Fibroblast of the aortic adventitia (primary cell): ENCODE measurements at regions not wholly inside any gene's neighbourhood (a gene's known extent, or its start where the extent isn't known, plus 50 kb on each side); places are given as distances from the start of the nearest gene placed in this dataset.

Experiments
- DNase-seq: peaks from one replicate; pipeline ENCODE4 v3.0.0-alpha.2; 2010; ENCODE audit warnings: low read depth
- H3K4me3 ChIP-seq: 2 replicates; pipeline ENCODE4 v1.5.1; 2011; ENCODE audit warnings: low read depth, mild to moderate bottlenecking, control low read depth, low read length, moderate library complexity
- CTCF ChIP-seq: IDR thresholded peaks from 2 replicates; pipeline ENCODE4 v1.5.1; 2011; ENCODE audit warnings: mild to moderate bottlenecking, low read length, control low read depth, inconsistent platforms; ENCODE audit not compliant: insufficient read depth

DNA sequence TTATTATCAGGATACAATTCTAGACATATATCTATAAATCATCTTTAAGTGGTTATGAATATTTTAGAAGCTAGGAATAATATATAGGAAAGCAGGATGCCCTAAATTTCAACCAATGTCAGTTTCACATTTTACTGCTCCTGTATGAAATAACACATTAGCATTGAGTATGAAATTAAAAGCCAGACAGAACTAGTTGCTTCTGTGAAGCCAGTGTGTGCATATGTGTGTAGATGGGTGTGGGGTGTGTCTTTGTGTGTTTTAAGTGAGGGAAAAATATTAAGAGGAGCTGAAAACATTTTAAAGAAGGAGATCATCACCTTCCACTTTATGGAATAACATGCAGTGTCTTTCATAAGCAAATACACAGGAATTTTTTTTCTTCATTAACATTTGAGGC is 271.4 kb upstream of the RORA start:
- no peak for DNase-seq
- no peak overlapping the region for H3K4me3 ChIP-seq
- no peak for TF ChIP-seq CTCF

DNA sequence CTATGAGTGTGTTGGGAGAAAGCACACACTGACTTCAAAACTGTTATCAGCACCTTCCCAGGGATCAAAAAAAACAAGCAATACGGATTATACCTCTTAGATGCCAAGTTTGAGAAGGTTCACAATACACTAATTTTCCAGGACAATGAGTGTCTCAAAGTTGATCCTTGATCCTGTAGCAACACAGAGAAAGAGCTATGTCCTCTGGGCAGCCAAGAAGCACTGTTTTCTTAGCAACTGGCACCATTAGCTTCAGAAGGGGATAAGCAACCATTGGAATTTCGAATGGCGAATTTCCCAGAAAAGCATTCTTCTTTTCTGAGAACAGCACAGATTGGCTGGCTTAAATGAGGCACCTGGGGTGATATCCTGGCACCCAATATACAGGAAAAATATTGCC is 270.3 kb upstream of the RORA start:
- no peak for DNase-seq
- H3K4me3 ChIP-seq = no peak overlapping the region
- TF ChIP-seq CTCF = no peak

DNA sequence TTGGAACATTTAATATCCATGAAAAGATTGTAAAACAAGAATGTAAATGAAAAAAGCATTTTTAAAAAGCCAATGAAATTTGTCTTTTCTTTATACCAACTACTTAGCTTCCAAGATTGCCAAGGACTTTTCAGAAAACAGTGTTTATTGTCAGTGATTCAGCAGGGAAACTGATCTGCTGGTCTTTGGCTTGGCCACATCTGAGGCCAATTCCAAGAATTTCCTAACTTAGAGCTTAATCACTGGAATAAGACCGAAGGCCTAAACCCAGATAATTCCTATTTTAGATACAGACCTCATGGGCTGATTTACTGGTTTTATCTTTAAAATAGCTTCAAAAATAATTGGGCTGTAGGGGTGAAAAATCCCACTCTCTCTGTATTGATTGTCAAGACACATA is 260.5 kb upstream of the RORA start:
- no peak for DNase-seq
- H3K4me3 ChIP-seq = no peak overlapping the region
- no peak for TF ChIP-seq CTCF

DNA sequence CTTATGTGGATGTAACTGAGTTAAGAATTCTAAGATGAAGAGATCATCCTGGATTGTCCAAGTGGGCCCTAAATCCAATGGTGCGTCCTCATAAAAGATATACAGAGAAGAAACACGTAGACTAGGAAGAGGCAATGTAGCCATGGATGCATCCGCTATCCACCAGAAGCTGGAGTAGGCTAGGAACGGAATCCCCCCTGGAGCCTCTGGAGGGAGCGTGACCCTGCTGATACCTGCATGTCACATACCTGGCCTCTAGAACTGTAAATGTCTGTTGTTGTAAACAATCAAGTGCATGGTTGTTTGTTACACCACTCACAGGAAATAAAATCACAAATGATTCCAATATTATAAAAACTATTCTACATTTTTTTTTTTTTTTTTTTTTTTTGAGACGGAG is 254.5 kb upstream of the RORA start:
- DNase-seq = no peak
- no peak for TF ChIP-seq CTCF

DNA sequence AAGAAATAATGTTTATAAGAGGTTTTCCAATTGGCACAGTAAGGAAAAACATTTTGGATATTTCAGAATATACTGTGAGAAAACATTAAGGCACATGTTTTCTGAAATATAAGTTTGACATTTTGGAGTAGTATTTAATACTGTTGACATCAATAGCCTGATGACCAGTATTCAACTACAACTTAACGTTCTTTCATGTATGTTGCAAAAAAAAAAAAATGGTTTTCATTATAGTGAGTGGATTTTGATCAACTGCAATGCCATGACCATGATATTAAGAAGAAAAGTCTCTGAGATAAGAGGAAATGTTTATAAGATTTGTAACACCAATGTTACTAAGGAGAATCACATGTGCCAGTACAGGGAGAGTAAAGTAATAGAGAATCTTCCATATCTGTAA is 252.8 kb upstream of the RORA start:
- DNase-seq = no peak
- no peak overlapping the region for H3K4me3 ChIP-seq
- TF ChIP-seq CTCF = no peak

More for the DNA sequence above, 254.5 kb upstream of the RORA start:
- H3K4me3 ChIP-seq = no peak overlapping the region

- no peak for TF ChIP-seq CTCF
- DNase-seq = no peak
- H3K4me3 ChIP-seq = no peak overlapping the region
Measured at GRCh38 chr15:61480863-61481262, 251.8 kb upstream of the RORA start.

GRCh38 chr15:61480295-61480694 is 251.2 kb upstream of the RORA start:
- H3K4me3 ChIP-seq = no peak overlapping the region
- no peak for DNase-seq
- no peak for TF ChIP-seq CTCF
